ENCODE measurements at regions not wholly inside any gene's neighbourhood (a gene's known extent, or its start where the extent isn't known, plus 50 kb on each side); places are given as distances from the start of the nearest gene placed in this dataset.

GRCh38 chr4:18859468-18859867 lies 837.9 kb upstream of the LCORL start:
- TF ChIP-seq CTCF (IDR thresholded peaks at IDR 0.05) (no peak), POLR2A (IDR thresholded peaks at IDR 0.05) (no peak)

Data from sigmoid colon (tissue), 3 donors.